Effector memory CD8-positive, alpha-beta T cell (primary cell): ENCODE measurements at regions not wholly inside any gene's neighbourhood (a gene's known extent, or its start where the extent isn't known, plus 50 kb on each side); places are given as distances from the start of the nearest gene placed in this dataset.

Source experiments
- ATAC-seq: fragments of 150-1000 bp; cut with Tn5 transposase; replicated peaks from 2 replicates; pipeline ENCODE4 v1.10.0; 2021; ENCODE audit warnings: mild to moderate bottlenecking, moderate library complexity
- DNase-seq, 3 experiments: peaks; one replicate each; pipeline ENCODE4 v3.0.0; 2021
- H3K27ac Mint-ChIP-seq, 2 donors: one replicate each; pipeline ENCODE4 v1.8.0; 2022; ENCODE audit warnings: mild to moderate bottlenecking in 2 of 2, mixed read lengths in 2 of 2, moderate library complexity in 2 of 2
- H3K27me3 Mint-ChIP-seq, 2 donors: one replicate each; pipeline ENCODE4 v1.8.0; 2022; ENCODE audit warnings: mixed read lengths in 2 of 2
- H3K36me3 Mint-ChIP-seq: one replicate; pipeline ENCODE4 v1.8.0; 2022; ENCODE audit warnings: mild to moderate bottlenecking, moderate library complexity, mixed read lengths; ENCODE audit not compliant: insufficient read depth
- H3K4me1 Mint-ChIP-seq, 2 donors: one replicate each; pipeline ENCODE4 v1.8.0; 2022; ENCODE audit warnings: low read depth in 2 of 2, mixed read lengths in 2 of 2
- H3K4me3 Mint-ChIP-seq, 2 donors: one replicate each; pipeline ENCODE4 v1.8.0; 2022; ENCODE audit warnings: mild to moderate bottlenecking in 2 of 2, mixed read lengths in 2 of 2, moderate library complexity in 2 of 2
- H3K9me3 Mint-ChIP-seq, 2 donors: one replicate each; pipeline ENCODE4 v1.8.0; 2022; ENCODE audit warnings: mixed read lengths in 2 of 2

DNA sequence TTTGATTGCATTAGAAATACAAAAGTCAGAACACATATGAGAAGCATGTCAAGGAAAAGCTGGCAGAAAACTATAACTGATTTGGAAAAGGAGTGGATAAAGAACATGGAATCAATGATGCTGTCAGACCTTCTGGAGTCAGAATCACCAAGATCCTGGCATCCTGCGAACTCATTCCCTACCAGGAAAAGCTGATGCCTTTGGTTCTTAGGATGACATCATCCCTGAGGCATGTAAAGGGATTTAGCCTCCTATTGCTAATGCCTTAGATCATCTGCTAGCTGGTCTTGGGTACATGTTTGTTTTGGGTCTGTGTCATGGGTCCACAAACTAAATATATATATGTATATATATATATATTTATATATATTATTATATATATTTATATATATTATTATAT lies 680.7 kb downstream of the EPHA4 start:
- Mint-ChIP-seq H3K27ac (no peak overlapping the region), H3K27me3 (peaks cover 6 to 9% of the 10 kb centered on the region in 2 donors), H3K4me3 (no peak overlapping the region), H3K9me3 (peaks cover 0 to 3% of the 10 kb centered on the region in 2 donors), H3K4me1 (no peaks in the 10 kb centered on the region), H3K36me3 (no peaks in the 10 kb centered on the region)
- ATAC-seq (no peak), DNase-seq (no peak)

- Mint-ChIP-seq H3K36me3 (no peaks in the 10 kb centered on the region), H3K9me3 (peaks cover 0 to 3% of the 10 kb centered on the region in 2 donors), H3K4me1 (no peaks in the 10 kb centered on the region), H3K27ac (no peak overlapping the region), H3K27me3 (peaks cover 8 to 9% of the 10 kb centered on the region in 2 donors), H3K4me3 (no peak overlapping the region)
- no peak for ATAC-seq
- DNase-seq = no peak
Measured at GRCh38 chr2:220892018-220892634, 680.0 kb downstream of the EPHA4 start.

GRCh38 chr2:220893411-220893810 lies 678.7 kb downstream of the EPHA4 start:
- no peak overlapping the region for H3K4me3 Mint-ChIP-seq

GRCh38 chr2:220894069-220894468 lies 678.0 kb downstream of the EPHA4 start:
- no peak for ATAC-seq
- H3K36me3 Mint-ChIP-seq = no peaks in the 10 kb centered on the region
- DNase-seq = no peak
- peaks cover 8 to 9% of the 10 kb centered on the region in 2 donors for H3K27me3 Mint-ChIP-seq
- H3K4me3 Mint-ChIP-seq = no peak overlapping the region
- no peaks in the 10 kb centered on the region for H3K4me1 Mint-ChIP-seq
- peaks cover 0 to 3% of the 10 kb centered on the region in 2 donors for H3K9me3 Mint-ChIP-seq
- no peak overlapping the region for H3K27ac Mint-ChIP-seq

More at GRCh38 chr2:220893411-220893810, 678.7 kb downstream of the EPHA4 start:
- peaks cover 0 to 3% of the 10 kb centered on the region in 2 donors for H3K9me3 Mint-ChIP-seq
- DNase-seq (no peak), ATAC-seq (no peak)
- peaks cover 8 to 9% of the 10 kb centered on the region in 2 donors for H3K27me3 Mint-ChIP-seq
- no peaks in the 10 kb centered on the region for H3K4me1 Mint-ChIP-seq
- no peaks in the 10 kb centered on the region for H3K36me3 Mint-ChIP-seq
- H3K27ac Mint-ChIP-seq = no peak overlapping the region

DNA sequence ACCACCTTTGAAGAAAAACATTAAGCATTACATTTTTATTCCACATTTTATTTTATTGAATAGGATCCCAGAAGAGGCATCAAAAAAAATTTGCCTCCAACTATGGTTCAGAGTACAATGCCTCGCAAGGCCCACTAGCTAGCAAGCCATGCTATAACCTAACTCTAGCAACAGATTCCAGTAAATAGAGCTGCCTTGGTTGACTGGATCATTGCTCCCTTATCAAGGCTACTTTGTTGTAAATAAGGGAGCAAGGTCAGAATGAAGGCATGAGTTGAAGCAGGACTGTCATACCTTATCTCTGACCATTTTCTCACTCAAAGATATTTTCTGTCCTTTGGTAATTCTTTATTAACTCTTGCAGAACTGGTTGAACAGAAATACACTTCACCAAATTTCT lies 672.6 kb downstream of the EPHA4 start:
- Mint-ChIP-seq H3K4me1 (no peaks in the 10 kb centered on the region), H3K27me3 (peaks cover 6 to 8% of the 10 kb centered on the region in 2 donors), H3K9me3 (no peaks in the 10 kb centered on the region), H3K27ac (no peak overlapping the region), H3K36me3 (no peaks in the 10 kb centered on the region), H3K4me3 (no peak overlapping the region)
- ATAC-seq (no peak), DNase-seq (no peak)

DNA sequence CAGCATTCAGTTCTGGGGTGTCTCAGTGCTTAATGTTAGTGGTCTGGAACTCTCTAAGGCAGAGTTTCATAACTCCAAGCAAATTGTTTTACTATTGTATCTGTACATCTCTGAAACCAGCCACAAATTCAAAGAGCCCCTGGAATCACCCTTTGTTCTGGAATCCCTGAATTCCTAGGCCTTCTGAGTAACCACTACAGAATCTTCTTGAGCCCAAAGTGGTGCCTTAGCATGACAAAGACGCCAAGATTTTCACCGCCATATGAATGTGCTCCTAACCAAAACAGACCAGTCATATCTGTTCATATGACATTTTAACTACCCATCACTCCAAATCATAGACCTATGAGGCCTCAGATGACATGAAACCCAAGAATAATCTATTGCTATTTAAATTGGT lies 668.1 kb downstream of the EPHA4 start:
- Mint-ChIP-seq H3K4me1 (no peaks in the 10 kb centered on the region), H3K27ac (no peak overlapping the region), H3K36me3 (no peaks in the 10 kb centered on the region)

DNA sequence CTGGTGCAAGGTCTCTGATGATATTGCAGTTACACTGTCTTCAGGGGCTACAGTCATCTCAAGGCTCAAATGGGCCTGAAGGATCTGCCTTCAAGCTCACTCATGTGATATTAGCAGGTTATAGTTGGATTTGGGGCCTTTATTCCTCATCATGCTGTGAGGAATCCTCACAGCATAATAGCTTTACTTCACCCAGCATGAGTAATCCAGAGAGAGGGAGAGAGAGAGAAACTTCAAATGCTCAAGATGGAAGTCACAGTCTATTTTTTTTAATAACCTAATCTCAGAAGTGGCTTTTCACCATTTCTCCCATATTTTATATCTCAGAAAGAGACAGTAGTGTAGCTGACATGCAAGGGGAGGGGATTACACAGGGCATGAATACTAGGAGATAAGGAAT lies 658.7 kb downstream of the EPHA4 start:
- ATAC-seq (no peak), DNase-seq (no peak)
- Mint-ChIP-seq H3K4me1 (no peaks in the 10 kb centered on the region), H3K27me3 (peaks cover 0 to 1% of the 10 kb centered on the region in 2 donors), H3K36me3 (no peaks in the 10 kb centered on the region), H3K4me3 (no peak overlapping the region), H3K9me3 (no peaks in the 10 kb centered on the region), H3K27ac (no peak overlapping the region)

More for the DNA sequence above, 668.1 kb downstream of the EPHA4 start:
- ATAC-seq (no peak), DNase-seq (no peak)
- Mint-ChIP-seq H3K9me3 (no peaks in the 10 kb centered on the region), H3K4me3 (no peak overlapping the region), H3K27me3 (no peaks in the 10 kb centered on the region)

GRCh38 chr2:220915092-220915623 lies 656.9 kb downstream of the EPHA4 start:
- Mint-ChIP-seq H3K27ac (no peak overlapping the region), H3K9me3 (no peaks in the 10 kb centered on the region), H3K4me1 (no peaks in the 10 kb centered on the region), H3K36me3 (no peaks in the 10 kb centered on the region), H3K4me3 (no peak overlapping the region), H3K27me3 (peaks cover 9 to 12% of the 10 kb centered on the region in 2 donors)
- DNase-seq = no peak
- no peak for ATAC-seq

DNA sequence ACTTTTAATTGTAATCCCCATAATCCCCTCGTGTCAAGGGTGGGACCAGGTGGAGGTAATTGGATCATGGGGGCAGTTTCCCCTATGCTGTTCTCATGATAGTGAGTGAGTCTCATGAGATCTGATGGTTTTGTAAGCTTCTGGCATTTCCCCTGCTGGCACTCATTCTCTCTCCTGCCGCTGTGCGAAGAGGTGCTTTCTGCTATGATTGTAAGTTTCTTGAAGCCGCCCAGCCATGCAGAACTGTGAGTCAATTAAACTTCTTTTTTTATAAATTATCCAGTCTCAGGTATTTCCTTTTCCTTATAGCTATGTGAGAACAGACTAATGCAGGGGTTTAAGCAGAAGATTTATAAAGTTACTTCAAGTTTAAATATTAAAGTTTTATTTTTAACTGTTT lies 655.2 kb downstream of the EPHA4 start:
- H3K9me3 Mint-ChIP-seq = no peaks in the 10 kb centered on the region
- ATAC-seq = no peak

GRCh38 chr2:220930271-220931076 lies 641.6 kb downstream of the EPHA4 start:
- Mint-ChIP-seq H3K9me3 (peaks cover 4 to 10% of the 10 kb centered on the region in 2 donors), H3K4me1 (no peaks in the 10 kb centered on the region), H3K36me3 (no peaks in the 10 kb centered on the region), H3K27ac (no peak overlapping the region), H3K4me3 (no peak overlapping the region), H3K27me3 (no peaks in the 10 kb centered on the region)
- ATAC-seq (no peak), DNase-seq (no peak)

More for the DNA sequence above, 655.2 kb downstream of the EPHA4 start:
- Mint-ChIP-seq H3K27me3 (peaks cover 9 to 12% of the 10 kb centered on the region in 2 donors), H3K4me1 (no peaks in the 10 kb centered on the region), H3K27ac (no peak overlapping the region), H3K4me3 (no peak overlapping the region), H3K36me3 (no peaks in the 10 kb centered on the region)
- no peak for DNase-seq

- no peaks in the 10 kb centered on the region for H3K27me3 Mint-ChIP-seq
- no peaks in the 10 kb centered on the region for H3K4me1 Mint-ChIP-seq
- H3K36me3 Mint-ChIP-seq = peaks cover 3% of the 10 kb centered on the region
- DNase-seq (no peak), ATAC-seq (no peak)
- H3K27ac Mint-ChIP-seq = no peak overlapping the region
- no peak overlapping the region for H3K4me3 Mint-ChIP-seq
- H3K9me3 Mint-ChIP-seq = peaks cover 4 to 10% of the 10 kb centered on the region in 2 donors
Measured at GRCh38 chr2:220931491-220931890, 640.6 kb downstream of the EPHA4 start.

- H3K4me3 Mint-ChIP-seq = no peak overlapping the region
- H3K9me3 Mint-ChIP-seq = peaks cover 1 to 5% of the 10 kb centered on the region in 2 donors
- no peaks in the 10 kb centered on the region for H3K27me3 Mint-ChIP-seq
- ATAC-seq = no peak
- no peaks in the 10 kb centered on the region for H3K4me1 Mint-ChIP-seq
- peaks cover 3% of the 10 kb centered on the region for H3K36me3 Mint-ChIP-seq
- H3K27ac Mint-ChIP-seq = no peak overlapping the region
- DNase-seq = no peak
Measured at GRCh38 chr2:220932041-220932440, 640.1 kb downstream of the EPHA4 start.

DNA sequence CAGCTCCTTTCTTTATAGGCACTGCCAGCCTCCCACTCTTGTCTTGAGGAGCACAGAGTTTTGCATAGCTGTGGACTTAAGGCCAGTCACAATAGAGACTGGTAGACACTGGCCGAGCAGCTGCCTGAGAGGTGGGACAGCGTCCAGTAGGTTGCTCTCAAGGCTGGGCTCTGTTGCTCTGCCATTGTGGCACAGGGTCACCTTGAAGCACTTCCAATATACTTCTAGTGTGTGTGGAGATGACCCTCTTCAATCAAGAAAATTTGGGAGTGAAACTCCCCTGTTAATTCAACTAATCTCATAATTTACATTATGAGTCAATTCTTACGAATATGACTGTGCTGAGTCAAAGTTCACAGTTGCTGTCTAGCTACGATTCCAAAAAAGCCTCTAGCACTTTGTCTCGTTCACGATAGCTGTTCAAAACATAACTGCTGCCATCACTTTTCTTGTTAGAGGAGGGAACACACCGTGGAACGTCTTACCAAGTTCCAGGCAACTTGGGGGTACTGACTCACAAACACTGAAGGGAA lies 636.2 kb downstream of the EPHA4 start:
- Mint-ChIP-seq H3K9me3 (no peaks in the 10 kb centered on the region), H3K36me3 (peaks cover 3% of the 10 kb centered on the region), H3K27me3 (no peaks in the 10 kb centered on the region), H3K27ac (no peak overlapping the region), H3K4me3 (no peak overlapping the region), H3K4me1 (no peaks in the 10 kb centered on the region)
- no peak for ATAC-seq
- no peak for DNase-seq
